ENCODE measurements at regions not wholly inside any gene's neighbourhood (a gene's known extent, or its start where the extent isn't known, plus 50 kb on each side); places are given as distances from the start of the nearest gene placed in this dataset.
"Not testable (repeated sequence)": the region's sequence is repeated elsewhere in the genome, so short reads cannot be mapped to it uniquely, and the experiment has no call there.

DNA sequence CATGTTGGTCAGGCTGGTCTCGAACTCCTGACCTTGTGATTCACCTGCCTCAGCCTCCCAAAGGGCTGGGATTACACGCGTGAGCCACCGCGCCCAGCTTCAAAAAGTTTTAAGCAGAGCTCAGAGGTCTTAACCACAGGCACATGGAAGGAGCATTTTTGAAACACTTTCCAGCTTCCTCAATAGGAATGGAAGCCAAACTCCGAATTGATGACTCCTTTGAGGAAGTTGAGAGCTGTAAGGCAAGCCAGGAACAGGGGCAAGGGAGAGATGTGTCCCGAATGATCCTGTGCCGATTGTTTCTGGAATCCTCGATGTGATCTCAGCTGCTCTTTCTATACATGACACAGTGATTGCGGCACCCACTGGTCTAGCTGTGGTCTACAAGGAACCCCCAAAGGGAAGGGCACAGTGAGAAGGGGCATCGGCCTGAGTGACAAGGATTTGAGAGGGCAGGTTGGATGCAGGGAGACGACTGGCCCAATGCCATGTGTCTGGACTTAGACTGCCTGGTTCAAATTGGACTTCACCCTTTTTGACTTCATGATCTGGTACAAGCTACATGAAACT is 116.2 kb downstream of the ADRA2C start:
- H3K4me3 Mint-ChIP-seq; H3K36me3 Mint-ChIP-seq (ENCODE audit: low read depth); H3K4me1 Mint-ChIP-seq (ENCODE audit: low read depth); H3K27ac Mint-ChIP-seq; DNase-seq (ENCODE audit: low spot score); H3K9me3 Mint-ChIP-seq: not testable (repeated sequence)
- peaks cover 41% of the 10 kb centered on the region for H3K27me3 Mint-ChIP-seq (ENCODE audit: low read depth)

DNA sequence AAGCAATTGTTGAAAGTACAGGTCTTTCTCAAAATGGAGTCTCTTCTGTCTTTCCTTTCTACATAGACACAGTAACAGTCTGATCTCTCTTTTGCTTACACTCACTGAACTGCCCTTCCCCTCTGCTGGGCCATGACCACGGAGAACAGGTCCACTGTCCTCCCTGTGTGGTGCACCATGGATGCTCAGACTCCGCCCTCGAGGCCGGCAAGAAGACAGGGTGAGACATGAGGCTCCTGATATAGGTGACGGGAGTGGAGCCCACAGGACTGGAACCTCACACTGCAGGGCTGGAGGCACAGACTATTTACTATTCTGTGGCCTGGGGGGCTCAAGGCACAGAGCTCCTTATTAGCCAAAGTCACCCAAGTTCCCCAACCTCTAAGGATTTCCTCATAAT is 118.1 kb downstream of the ADRA2C start:
- not testable (repeated sequence) for H3K36me3 Mint-ChIP-seq (ENCODE audit: low read depth); H3K9me3 Mint-ChIP-seq; DNase-seq (ENCODE audit: low spot score); H3K4me1 Mint-ChIP-seq (ENCODE audit: low read depth); H3K27ac Mint-ChIP-seq; H3K4me3 Mint-ChIP-seq
- H3K27me3 Mint-ChIP-seq (ENCODE audit: low read depth): peaks cover 23% of the 10 kb centered on the region

DNA sequence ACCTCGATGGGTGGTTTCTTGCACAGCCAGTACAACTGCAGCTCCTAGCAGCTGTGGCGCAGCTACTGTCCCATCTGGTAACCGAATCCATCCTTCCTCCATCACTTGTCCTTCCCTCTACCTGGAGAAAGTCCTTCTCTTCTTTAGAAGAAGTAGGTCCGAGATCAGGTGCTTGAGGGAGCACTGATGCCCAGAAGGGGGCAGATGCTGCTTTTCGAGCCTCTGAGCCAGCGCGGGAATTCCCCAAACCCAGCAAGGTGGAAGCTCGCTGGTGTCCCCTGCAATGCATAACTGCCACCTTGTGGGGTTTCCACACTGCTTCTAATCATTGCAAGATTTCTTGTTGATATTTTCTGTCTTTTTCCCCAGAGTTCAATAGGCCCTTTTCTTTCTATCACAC is 127.4 kb downstream of the ADRA2C start:
- H3K36me3 Mint-ChIP-seq (ENCODE audit: low read depth); H3K4me3 Mint-ChIP-seq; H3K9me3 Mint-ChIP-seq; H3K27me3 Mint-ChIP-seq (ENCODE audit: low read depth); H3K4me1 Mint-ChIP-seq (ENCODE audit: low read depth); H3K27ac Mint-ChIP-seq: not testable (repeated sequence)
- peak; percentile 20 for DNase-seq (ENCODE audit: low spot score)

DNA sequence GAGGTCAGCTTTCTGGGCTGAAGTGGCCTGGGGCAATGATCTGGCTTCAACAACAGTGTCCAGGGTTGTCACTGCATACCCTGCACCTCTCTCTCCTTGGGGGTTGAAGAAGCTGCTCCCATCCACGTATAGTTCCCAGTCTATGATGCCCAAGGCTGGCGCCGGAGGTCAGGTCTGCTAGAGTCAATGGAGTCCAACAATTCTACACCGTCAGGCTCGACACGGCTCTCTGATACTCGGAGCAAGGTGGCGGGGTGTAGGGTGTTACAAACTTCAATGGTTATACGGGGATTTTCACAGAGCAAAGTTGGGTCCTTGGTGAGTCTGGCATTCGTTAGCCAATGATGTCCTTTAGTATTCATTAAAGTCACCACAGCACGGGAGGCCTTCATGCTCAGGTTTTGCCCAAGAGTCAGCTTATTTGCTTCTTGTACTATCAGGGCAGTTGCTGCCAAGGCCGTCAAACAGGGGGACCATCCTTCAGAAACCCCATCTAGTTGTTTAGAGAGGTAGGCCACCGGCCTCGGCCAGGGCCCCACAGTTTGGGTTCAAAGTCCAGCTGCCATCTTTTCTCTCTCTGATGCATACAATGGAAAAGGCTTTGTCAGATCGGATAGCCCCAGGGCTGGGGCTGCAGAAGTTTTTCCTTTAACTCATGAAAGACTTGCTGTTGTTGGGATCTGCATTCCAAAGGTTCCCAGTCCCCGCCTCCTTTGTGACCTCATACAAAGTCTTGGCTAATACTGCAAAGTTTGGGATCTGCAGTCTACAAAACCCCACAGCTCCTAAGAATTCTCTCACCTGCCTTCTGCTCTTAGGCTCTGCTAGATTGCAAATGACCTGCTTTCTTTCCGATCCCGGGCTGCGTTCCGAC is 128.1 kb downstream of the ADRA2C start:
- H3K36me3 Mint-ChIP-seq (ENCODE audit: low read depth); H3K27ac Mint-ChIP-seq; H3K9me3 Mint-ChIP-seq; H3K4me1 Mint-ChIP-seq (ENCODE audit: low read depth); H3K27me3 Mint-ChIP-seq (ENCODE audit: low read depth); DNase-seq (ENCODE audit: low spot score); H3K4me3 Mint-ChIP-seq: not testable (repeated sequence)

DNA sequence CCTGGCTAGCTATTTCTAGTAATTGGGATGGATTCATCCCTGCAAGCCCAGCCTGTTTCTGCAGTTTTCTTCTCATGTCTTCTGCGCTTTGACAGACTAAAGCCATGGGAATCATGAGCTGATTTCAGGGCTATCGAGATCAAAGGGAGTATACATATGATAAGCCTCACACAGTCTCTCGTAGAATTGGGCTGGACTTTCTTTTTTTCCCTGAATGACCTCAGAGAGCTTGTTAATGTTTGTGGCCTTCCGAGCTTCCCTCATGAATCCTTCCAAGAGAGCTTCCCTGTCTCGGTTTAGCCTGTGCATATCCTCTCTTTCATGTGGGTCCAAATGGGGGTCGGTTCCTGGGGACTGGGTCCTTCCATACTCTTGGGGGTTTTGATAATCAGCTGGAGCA is 130.3 kb downstream of the ADRA2C start:
- H3K4me1 Mint-ChIP-seq (ENCODE audit: low read depth): no peaks in the 10 kb centered on the region
- no peak overlapping the region for H3K4me3 Mint-ChIP-seq
- H3K36me3 Mint-ChIP-seq (ENCODE audit: low read depth): no peaks in the 10 kb centered on the region
- no peaks in the 10 kb centered on the region for H3K9me3 Mint-ChIP-seq
- DNase-seq (ENCODE audit: low spot score): no peak
- H3K27me3 Mint-ChIP-seq (ENCODE audit: low read depth): no peaks in the 10 kb centered on the region
- H3K27ac Mint-ChIP-seq: no peak overlapping the region

DNA sequence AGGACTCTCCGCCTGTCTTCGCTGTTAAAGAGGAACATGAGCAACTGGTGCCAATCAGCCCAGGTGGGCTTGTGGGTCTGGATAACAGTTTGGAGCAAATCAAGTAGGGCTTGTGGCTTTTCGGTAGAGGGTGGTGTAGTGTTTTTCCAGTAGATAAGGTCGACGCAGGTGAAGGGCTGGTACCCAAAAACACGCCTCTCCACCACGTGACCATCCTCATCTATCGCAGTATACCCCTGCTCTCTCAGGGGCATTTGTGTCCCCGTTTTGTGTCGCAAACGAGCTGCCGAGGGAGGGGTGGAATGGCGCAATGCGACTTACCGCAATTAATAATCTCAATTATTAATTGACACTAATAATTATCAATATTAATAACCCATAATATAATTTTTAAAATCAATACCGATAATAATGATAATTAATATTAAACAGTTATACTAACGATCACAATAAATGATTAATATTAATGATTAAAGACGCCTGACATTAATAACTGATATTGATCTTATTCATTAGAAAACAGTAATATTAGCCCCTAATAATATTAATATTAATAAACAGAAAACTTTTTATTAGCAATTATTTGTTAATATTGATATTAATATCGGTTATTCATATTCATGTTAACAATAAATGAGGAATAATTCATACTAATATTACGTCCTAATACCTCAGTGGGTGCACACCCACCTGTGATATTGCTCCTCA is 130.8 kb downstream of the ADRA2C start:
- H3K4me3 Mint-ChIP-seq; H3K36me3 Mint-ChIP-seq (ENCODE audit: low read depth); H3K9me3 Mint-ChIP-seq; H3K27ac Mint-ChIP-seq; H3K27me3 Mint-ChIP-seq (ENCODE audit: low read depth); DNase-seq (ENCODE audit: low spot score); H3K4me1 Mint-ChIP-seq (ENCODE audit: low read depth): not testable (repeated sequence)

DNA sequence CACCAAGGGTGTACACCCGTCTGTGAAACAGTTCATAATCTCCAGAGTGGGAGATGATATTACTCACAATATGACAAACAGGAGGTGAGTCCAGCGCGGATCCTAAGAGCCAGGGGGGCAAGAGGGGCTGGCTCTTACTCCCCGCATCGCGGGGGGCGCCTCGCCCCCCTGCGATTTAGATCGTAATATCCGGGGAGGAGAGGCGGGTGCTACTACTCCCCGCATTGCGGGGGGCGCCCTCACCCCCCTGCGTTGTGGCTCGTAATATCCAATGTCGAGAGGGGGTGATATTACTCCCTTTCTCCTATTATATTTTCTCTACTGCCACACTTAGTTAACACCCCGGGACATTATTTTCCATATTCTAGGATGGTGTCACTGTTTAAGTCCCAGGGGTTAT is 131.9 kb downstream of the ADRA2C start:
- Mint-ChIP-seq H3K27me3 (ENCODE audit: low read depth) (no peaks in the 10 kb centered on the region), H3K4me1 (ENCODE audit: low read depth) (no peaks in the 10 kb centered on the region), H3K4me3 (no peak overlapping the region)

DNA sequence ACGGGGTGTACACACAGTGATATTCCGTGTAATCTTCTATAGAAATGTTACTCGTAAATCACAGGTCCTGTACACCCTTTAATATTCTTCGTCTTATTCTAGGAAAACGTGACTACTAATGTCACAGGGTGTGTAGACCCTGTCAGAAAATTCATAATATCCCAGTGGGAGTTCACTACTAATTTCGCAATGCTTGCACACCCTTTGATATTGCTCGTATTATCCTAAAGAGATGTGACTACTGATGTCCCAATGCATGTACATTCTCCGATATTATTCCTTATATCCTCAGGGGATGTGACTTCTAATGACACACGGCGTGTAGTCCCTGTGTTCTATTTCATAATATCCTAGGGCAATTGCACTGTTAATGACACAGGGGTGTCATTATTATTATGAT is 132.7 kb downstream of the ADRA2C start:
- not testable (repeated sequence) for H3K9me3 Mint-ChIP-seq; DNase-seq (ENCODE audit: low spot score); H3K4me1 Mint-ChIP-seq (ENCODE audit: low read depth); H3K4me3 Mint-ChIP-seq; H3K27ac Mint-ChIP-seq; H3K36me3 Mint-ChIP-seq (ENCODE audit: low read depth); H3K27me3 Mint-ChIP-seq (ENCODE audit: low read depth)

More for the DNA sequence above, 131.9 kb downstream of the ADRA2C start:
- Mint-ChIP-seq H3K36me3 (ENCODE audit: low read depth) (no peaks in the 10 kb centered on the region), H3K9me3 (no peaks in the 10 kb centered on the region), H3K27ac (no peak overlapping the region)
- no peak for DNase-seq (ENCODE audit: low spot score)

DNA sequence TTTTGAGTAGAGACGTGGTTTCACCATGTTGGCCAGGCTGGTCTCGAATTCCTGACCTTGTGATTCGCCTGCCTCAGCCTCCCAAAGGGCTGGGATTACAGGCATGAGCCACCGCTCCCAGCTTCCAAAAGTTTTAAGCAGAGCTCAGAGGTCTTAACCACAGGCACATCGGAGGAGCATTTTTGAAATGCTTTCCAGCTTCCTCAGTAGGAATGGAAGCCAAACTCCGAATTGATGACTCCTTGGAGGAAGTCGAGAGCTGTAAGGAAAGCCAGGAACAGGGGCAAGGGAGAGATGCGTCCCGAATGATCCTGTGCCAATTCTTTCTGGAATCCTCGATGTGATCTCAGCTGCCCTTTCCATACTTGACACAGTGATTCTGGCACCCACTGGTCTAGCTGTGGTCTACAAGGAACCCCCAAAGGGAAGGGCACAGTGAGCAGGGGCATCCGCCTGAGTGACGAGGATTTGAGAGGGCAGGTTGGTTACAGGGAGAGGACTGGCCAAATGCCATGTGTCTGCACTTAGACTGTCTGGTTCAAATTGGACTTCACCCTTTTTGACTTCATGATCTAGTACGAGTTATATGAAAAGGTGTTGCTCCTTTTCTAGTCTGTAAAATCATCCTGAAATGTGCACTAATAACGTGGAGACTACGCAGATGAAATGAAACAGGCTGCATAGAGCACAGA is 138.2 kb downstream of the ADRA2C start:
- not testable (repeated sequence) for H3K36me3 Mint-ChIP-seq (ENCODE audit: low read depth); H3K4me3 Mint-ChIP-seq; H3K27ac Mint-ChIP-seq; DNase-seq (ENCODE audit: low spot score); H3K4me1 Mint-ChIP-seq (ENCODE audit: low read depth); H3K27me3 Mint-ChIP-seq (ENCODE audit: low read depth); H3K9me3 Mint-ChIP-seq

DNA sequence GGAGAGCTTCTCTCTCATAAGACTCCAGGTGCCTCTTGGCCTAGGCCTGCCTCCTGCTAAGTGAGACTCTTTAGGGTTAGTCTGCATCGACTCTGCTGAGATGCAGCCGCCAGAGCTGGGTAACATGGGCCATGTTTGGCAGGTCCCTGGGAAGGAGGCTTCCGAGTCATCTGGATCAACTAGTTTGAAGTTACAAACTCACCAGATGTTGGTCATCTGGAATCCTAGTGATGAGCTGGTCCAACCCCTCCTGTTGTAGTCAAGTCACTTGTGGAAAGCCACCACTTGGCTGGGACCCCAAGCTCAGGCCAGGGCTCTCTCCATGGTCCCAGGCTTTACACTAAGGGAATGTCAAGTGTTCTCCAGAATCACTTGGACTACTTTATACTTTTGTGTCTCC is 143.4 kb downstream of the ADRA2C start:
- not testable (repeated sequence) for H3K4me3 Mint-ChIP-seq; H3K4me1 Mint-ChIP-seq (ENCODE audit: low read depth); DNase-seq (ENCODE audit: low spot score); H3K36me3 Mint-ChIP-seq (ENCODE audit: low read depth); H3K27ac Mint-ChIP-seq; H3K27me3 Mint-ChIP-seq (ENCODE audit: low read depth)
- peaks cover 13% of the 10 kb centered on the region for H3K9me3 Mint-ChIP-seq

DNA sequence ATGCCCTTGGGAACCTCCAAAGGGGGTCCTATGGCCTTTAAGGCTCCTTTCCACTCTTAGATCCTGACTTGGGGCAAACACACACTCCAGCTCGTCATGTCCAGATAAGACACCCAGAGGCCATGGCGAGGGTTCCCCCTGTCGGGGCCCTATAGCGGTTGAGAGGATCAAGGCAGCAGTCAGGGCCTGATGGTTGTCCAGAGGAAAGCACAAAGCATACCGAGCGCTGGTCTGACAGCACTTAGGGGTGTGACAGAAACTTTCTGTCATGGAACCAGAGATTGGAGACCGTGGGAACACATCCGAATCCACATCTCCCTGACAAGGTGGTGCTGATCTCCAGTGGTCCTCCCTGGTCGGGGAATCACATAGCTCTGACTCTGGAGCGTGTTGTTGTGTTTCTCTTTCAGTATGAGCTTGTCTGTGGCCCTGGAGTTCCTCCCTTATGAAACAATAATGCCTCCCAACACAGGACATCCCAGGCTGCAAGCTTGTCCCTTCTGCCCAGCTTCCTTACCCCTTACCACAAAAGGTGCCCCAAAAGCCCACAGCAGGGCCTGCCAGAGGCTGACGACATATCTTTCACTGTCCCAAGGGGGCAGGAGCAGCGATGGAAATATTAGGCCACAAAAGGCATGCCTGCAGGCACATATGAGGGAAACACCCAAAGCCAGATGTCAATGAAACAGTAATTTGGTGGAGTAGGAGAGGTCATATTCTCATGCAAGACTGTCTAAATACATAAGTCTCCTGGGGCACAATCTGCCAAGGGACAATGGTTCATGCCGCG is 144.2 kb downstream of the ADRA2C start:
- not testable (repeated sequence) for H3K4me1 Mint-ChIP-seq (ENCODE audit: low read depth); H3K36me3 Mint-ChIP-seq (ENCODE audit: low read depth); DNase-seq (ENCODE audit: low spot score); H3K27me3 Mint-ChIP-seq (ENCODE audit: low read depth); H3K27ac Mint-ChIP-seq; H3K4me3 Mint-ChIP-seq
- H3K9me3 Mint-ChIP-seq: peaks cover 13% of the 10 kb centered on the region

DNA sequence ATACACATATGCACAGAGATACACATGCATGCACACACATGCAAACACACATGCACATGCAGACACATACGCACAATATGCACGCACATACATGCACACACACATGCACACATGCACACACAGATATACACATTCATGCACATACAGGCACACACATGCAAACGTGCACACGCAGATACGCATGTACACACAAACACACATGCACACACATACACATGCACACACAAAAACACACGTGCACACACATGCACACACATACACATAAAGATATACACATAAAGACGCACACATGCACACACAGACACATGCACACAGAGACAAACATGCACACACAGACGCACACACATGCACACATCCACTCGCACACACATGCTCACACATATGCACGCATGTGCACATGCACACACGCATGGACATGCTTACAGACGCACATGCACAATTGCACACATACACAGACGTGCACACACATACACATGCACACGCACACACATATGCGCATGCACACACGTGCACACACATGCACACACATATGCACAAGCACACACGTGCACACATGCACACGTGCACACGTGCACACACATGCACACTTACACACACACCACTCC is 145.2 kb downstream of the ADRA2C start:
- DNase-seq (ENCODE audit: low spot score): no peak
- peaks cover 13% of the 10 kb centered on the region for H3K9me3 Mint-ChIP-seq
- no peak overlapping the region for H3K27ac Mint-ChIP-seq
- peaks cover 2% of the 10 kb centered on the region for H3K4me1 Mint-ChIP-seq (ENCODE audit: low read depth)
- H3K27me3 Mint-ChIP-seq (ENCODE audit: low read depth): no peaks in the 10 kb centered on the region
- H3K36me3 Mint-ChIP-seq (ENCODE audit: low read depth): no peaks in the 10 kb centered on the region
- H3K4me3 Mint-ChIP-seq: no peak overlapping the region

DNA sequence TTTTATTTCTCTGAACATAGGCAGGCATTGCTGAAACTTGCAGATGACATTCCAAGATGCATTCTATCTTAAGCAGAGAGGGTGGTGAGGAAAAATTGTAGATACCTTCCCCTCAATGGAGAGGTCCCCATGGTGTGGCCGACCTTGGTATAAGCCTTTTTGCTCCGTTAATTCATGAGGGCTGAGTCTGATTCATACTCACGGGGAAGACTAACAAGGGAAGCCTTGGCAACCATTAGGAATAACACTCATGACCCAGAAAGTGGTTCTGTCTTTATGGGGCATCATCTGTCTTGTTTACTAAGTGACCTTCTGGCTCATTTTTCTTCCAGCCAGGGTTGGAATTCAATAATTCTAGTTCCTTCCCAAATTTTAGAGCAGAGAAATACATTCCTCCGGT is 148.3 kb downstream of the ADRA2C start:
- H3K4me3 Mint-ChIP-seq; H3K27ac Mint-ChIP-seq; H3K27me3 Mint-ChIP-seq (ENCODE audit: low read depth); DNase-seq (ENCODE audit: low spot score); H3K4me1 Mint-ChIP-seq (ENCODE audit: low read depth); H3K36me3 Mint-ChIP-seq (ENCODE audit: low read depth): not testable (repeated sequence)
- H3K9me3 Mint-ChIP-seq: peaks cover 13% of the 10 kb centered on the region

Measured in T-helper 2 cell treated with Interferon-gamma antibody and Interleukin-4, amounts not matched to agents 5 μg/mL and 100 μg/mL, for 36 hours (primary cell).